ENCODE measurements at regions not wholly inside any gene's neighbourhood (a gene's known extent, or its start where the extent isn't known, plus 50 kb on each side); places are given as distances from the start of the nearest gene placed in this dataset.
A peak's percentile ranks its signal among the peaks of the same experiment; 100 is the strongest.
"Not testable (repeated sequence)": the region's sequence is repeated elsewhere in the genome, so short reads cannot be mapped to it uniquely, and the experiment has no call there.

DNA sequence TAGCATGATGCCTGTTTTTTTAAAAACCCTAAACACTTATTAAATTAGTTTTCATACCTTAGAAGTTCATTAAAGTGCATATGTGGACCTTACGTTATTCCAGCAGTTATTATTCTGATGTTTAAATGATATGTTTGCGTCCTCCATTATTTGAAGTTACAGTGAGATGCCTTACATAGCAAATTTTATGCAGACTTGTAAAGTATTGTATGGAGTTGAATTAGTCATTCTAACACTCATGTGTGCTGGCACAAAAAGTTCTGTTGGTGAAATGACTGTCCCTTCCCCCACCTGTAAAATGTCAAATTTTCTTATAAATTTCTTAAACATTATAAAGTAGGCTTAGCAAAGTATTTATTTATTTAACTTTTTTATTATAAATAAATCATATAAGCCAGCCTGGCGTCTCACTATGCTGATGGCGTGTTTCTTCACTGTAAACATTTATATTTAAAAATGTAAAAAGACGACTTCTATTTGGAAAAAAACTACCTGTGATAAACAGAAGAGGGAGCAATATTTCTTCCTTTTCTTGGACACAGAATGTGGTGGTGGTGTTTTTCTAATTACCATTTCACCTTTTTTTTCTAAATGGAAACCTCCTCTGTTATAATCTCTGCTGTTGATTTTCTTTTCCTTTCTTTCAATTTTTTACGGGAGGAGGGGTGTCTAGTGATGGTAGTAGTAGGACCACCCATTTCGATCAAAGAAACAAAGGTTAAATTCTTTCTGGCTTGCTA is 155.4 kb downstream of the RFPL4B start:
- peak in 1 of 2 experiments; percentile 92 for DNase-seq (ENCODE audit: low read depth in 1 of 2, low spot score in 2 of 2)
- peaks cover 24% of the 10 kb centered on the region for H3K4me1 ChIP-seq (replicated peaks)
- H3K27ac ChIP-seq, result peak overlapping the region; percentile 82
- H3K9me3 ChIP-seq (replicated peaks), result no peaks in the 10 kb centered on the region
- no peaks in the 10 kb centered on the region for H3K36me3 ChIP-seq
- H3K27me3 ChIP-seq (replicated peaks), result no peaks in the 10 kb centered on the region
- H3K4me3 ChIP-seq, result no peak overlapping the region

DNA sequence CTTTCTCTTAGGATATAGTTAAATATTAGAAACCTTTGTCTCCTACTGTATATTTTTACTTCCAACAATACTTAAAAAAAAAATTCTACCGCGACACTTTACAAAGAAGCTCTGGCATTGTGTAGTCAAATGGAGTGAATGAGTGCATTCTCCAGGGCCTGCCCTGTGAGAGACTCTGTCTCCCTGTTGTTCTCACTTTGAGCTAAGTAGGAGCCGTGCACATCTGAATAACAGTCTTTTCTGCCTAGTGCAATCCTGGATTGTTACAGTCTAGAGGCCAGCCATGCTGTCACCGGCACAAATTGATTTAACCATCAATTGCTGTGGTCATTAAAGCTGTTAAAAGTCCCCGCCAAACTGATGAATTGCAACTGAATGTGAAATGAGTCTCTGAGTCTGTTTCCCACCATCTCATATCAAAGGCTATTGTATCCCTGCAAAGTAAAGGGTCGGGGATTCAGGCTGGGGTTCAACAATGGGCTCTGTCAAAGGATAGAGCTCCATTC is 156.0 kb downstream of the RFPL4B start:
- peaks cover 24% of the 10 kb centered on the region for H3K4me1 ChIP-seq (replicated peaks)
- H3K4me3 ChIP-seq, result no peak overlapping the region
- no peaks in the 10 kb centered on the region for H3K36me3 ChIP-seq
- peak overlapping the region; percentile 82 for H3K27ac ChIP-seq
- peak in 1 of 2 experiments; percentile 48 for DNase-seq (ENCODE audit: low read depth in 1 of 2, low spot score in 2 of 2)
- no peaks in the 10 kb centered on the region for H3K27me3 ChIP-seq (replicated peaks)
- no peaks in the 10 kb centered on the region for H3K9me3 ChIP-seq (replicated peaks)

DNA sequence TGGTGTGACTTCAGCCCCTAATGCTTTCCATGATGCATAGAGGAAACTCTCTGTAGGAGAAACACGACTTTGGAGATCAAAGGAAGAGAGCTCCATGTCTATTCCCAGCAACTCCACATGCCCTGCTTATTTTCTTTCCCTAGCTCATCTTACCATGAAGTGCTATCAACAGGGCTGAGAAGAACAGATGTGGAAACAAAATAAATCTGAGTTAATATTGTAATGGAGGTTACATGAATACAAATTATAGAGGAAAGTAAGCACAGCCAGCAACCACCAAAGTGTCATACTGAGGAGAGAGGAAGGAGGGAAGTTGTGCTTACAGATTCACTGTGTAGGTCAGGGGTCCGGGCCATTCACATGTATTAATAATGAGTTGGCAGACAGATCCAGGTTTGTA is 157.5 kb downstream of the RFPL4B start:
- H3K27me3 ChIP-seq (replicated peaks), result no peaks in the 10 kb centered on the region
- no peak overlapping the region; the same call in 1 of the 2 replicates for H3K27ac ChIP-seq
- peaks cover 24% of the 10 kb centered on the region for H3K4me1 ChIP-seq (replicated peaks)
- DNase-seq (ENCODE audit: low read depth in 1 of 2, low spot score in 2 of 2), result no peak
- H3K9me3 ChIP-seq (replicated peaks), result no peaks in the 10 kb centered on the region
- H3K4me3 ChIP-seq, result no peak overlapping the region
- no peaks in the 10 kb centered on the region for H3K36me3 ChIP-seq

DNA sequence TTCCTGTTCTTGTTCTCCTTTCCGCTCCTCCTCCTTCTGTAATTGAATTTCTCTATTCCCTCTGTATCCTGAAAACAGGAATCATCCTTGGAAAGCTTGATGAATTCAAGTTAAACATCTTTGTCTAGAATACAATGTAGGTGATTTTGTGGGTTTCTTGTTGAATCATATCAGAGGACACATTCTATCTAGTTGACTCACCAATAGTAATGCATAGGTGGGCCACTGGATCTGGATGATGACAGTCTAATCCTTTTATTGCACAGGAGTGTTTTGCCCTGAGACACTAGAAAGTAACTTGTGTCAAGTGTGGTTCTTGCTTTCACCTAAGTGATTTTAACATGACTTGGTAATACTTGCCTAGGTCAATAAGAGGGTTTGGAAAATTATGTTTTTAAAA is 164.3 kb downstream of the RFPL4B start:
- Histone ChIP-seq H3K4me3 (no peak overlapping the region), H3K9me3 (replicated peaks) (no peaks in the 10 kb centered on the region), H3K4me1 (replicated peaks) (no peaks in the 10 kb centered on the region), H3K36me3 (no peaks in the 10 kb centered on the region), H3K27me3 (replicated peaks) (no peaks in the 10 kb centered on the region), H3K27ac (no peak overlapping the region)
- no peak for DNase-seq (ENCODE audit: low read depth in 1 of 2, low spot score in 2 of 2)

DNA sequence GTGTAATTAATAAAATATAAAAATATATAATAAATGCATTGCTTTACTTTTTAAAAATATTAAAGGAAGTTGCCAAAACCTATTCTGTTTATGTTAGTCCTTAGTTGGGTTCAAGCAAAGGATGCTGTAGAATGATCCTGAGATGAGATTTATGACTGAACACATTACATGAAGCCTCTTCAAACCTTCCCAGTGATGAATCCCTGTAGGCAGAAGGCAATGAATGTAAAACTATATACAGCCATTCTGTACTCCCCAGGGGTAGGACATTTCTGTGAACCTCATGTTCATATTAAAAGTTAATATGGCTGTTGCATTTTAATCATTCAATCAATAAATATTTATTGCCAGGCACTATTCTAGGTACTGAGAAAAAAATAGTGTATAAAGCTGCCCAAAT is 166.0 kb downstream of the RFPL4B start:
- no peak overlapping the region for H3K27ac ChIP-seq
- no peaks in the 10 kb centered on the region for H3K36me3 ChIP-seq
- no peaks in the 10 kb centered on the region for H3K27me3 ChIP-seq (replicated peaks)
- no peak for DNase-seq (ENCODE audit: low read depth in 1 of 2, low spot score in 2 of 2)
- H3K9me3 ChIP-seq (replicated peaks), result no peaks in the 10 kb centered on the region
- no peaks in the 10 kb centered on the region for H3K4me1 ChIP-seq (replicated peaks)
- H3K4me3 ChIP-seq, result no peak overlapping the region

DNA sequence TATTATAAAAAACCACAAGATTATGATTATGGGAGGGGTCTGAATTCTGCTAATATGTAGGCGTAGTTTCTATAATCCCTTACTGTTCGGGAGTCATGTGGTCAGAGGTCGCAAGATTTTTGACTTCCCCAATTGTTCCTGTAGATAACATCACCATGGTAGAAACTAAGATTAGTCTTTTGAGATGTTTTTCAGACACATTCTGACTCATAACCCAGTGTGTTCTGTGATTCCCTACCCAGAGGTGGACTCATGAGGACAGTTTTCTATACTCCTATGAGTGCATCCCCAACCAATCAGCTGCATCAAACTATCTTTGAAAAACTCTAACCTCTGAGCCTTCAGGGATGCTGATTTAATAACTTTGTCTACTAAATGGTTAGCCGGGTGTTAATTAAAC is 175.5 kb downstream of the RFPL4B start:
- Histone ChIP-seq H3K27ac (no peak overlapping the region), H3K4me1 (replicated peaks) (no peaks in the 10 kb centered on the region), H3K9me3 (replicated peaks) (no peaks in the 10 kb centered on the region), H3K36me3 (no peaks in the 10 kb centered on the region), H3K27me3 (replicated peaks) (no peaks in the 10 kb centered on the region), H3K4me3 (no peak overlapping the region)
- DNase-seq (ENCODE audit: low read depth in 1 of 2, low spot score in 2 of 2), result no peak

DNA sequence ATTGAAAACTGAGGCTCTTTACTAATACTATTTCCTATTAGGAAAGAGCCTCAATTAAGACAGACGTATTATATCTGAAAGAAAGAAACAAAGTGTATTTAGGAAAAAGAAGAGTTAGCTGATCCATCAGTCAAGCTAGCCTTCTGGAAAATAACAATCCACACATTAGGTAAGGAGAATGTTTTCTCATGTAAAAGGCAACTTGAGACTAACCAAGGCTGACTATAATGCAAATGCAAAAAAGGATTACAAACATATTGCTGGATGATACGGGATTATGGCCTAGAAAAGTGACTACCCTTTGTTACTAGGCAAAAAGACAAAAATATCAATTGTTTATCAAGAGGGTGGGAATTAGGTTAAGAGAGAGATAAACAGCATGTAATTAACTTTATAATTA is 176.9 kb downstream of the RFPL4B start:
- Histone ChIP-seq H3K27ac (no peak overlapping the region), H3K4me3 (no peak overlapping the region), H3K36me3 (no peaks in the 10 kb centered on the region), H3K9me3 (replicated peaks) (no peaks in the 10 kb centered on the region), H3K4me1 (replicated peaks) (no peaks in the 10 kb centered on the region), H3K27me3 (replicated peaks) (no peaks in the 10 kb centered on the region)
- no peak for DNase-seq (ENCODE audit: low read depth in 1 of 2, low spot score in 2 of 2)

DNA sequence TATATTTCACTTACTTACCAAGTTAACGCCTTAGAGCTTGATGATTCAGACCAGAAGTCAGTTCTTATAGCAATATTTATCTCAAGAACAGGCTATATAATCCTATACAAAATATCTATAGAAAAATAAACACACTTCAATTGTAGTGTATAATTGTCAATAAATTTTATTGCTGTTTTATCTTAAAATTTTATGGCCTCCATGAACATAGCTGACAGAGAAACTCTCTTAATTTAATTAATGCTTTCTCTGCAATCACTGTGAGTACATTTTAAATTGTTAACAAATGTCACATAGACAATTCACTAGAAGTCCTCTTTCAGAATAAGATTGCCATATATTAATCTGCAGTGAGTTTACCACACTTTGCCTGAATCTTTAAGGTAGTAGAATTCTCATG is 178.6 kb downstream of the RFPL4B start:
- H3K4me1 ChIP-seq (replicated peaks), result no peaks in the 10 kb centered on the region
- H3K27ac ChIP-seq, result no peak overlapping the region
- H3K36me3 ChIP-seq, result no peaks in the 10 kb centered on the region
- H3K4me3 ChIP-seq, result no peak overlapping the region
- H3K27me3 ChIP-seq (replicated peaks), result no peaks in the 10 kb centered on the region
- no peak for DNase-seq (ENCODE audit: low read depth in 1 of 2, low spot score in 2 of 2)
- no peaks in the 10 kb centered on the region for H3K9me3 ChIP-seq (replicated peaks)

DNA sequence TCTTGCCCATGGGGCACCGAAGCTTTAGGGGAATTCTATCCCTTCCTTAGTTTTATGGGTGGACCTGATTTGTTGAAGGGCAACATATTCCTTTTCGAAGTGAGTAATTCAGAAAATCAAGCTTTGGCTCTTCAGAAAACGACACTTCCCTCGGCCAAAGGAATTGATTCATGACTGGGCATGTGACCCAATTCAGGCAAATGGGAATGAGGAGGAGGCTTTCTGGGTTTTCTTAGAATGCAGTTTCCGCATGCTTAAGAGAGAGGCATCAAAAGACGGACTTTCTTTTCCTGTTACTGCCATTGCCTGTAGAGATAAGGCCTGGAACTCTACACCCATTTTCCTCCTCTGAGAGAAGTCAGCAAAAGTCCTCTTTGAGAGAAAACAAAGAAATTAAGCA is 179.5 kb downstream of the RFPL4B start:
- DNase-seq (ENCODE audit: low read depth in 1 of 2, low spot score in 2 of 2), result no peak
- Histone ChIP-seq H3K27ac (no peak overlapping the region), H3K27me3 (replicated peaks) (no peaks in the 10 kb centered on the region), H3K36me3 (no peaks in the 10 kb centered on the region), H3K9me3 (replicated peaks) (no peaks in the 10 kb centered on the region), H3K4me1 (replicated peaks) (no peaks in the 10 kb centered on the region), H3K4me3 (no peak overlapping the region)

DNA sequence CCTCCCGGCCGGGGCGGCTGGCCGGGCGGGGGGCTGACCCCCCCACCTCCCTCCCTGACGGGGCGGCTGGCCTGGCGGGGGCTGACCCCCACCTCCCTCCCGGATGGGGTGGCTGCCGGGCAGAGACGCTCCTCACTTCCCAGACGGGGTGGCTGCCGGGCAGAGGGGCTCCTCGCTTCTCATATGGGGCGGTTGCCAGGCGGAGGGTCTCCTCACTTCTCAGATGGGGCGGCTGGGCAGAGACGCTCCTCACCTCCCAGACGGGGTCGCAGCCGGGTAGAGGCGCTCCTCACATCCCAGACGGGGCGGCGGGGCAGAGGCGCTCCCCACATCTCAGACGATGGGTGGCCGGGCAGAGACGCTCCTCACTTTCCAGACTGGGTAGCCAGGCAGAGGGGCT is 181.2 kb downstream of the RFPL4B start:
- DNase-seq (ENCODE audit: low read depth in 1 of 2, low spot score in 2 of 2); H3K9me3 ChIP-seq (replicated peaks); H3K36me3 ChIP-seq; H3K27ac ChIP-seq; H3K4me3 ChIP-seq; H3K27me3 ChIP-seq (replicated peaks); H3K4me1 ChIP-seq (replicated peaks): not testable (repeated sequence)

DNA sequence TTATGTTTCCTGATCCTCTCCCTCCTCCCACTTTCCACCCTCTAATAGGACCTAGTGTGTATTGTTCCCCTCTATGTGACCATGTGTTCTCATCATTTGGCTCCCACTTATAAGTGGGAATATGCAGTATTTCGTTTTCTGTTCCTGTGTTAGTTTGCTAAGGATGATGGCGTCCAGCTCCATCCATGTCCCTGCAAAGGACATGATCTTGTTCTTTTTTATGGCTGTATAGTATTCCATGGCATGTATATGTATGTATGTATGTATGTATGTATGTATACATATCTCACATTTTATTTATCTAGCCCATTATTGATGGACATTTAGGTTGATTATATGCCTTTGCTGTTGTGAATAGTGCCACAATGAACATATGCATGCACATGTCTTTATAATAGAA is 188.7 kb downstream of the RFPL4B start:
- Histone ChIP-seq H3K27me3 (replicated peaks) (no peaks in the 10 kb centered on the region), H3K27ac (no peak overlapping the region), H3K36me3 (no peaks in the 10 kb centered on the region), H3K4me1 (replicated peaks) (no peaks in the 10 kb centered on the region), H3K4me3 (no peak overlapping the region), H3K9me3 (replicated peaks) (peaks cover 4% of the 10 kb centered on the region)
- DNase-seq (ENCODE audit: low read depth in 1 of 2, low spot score in 2 of 2), result no peak

DNA sequence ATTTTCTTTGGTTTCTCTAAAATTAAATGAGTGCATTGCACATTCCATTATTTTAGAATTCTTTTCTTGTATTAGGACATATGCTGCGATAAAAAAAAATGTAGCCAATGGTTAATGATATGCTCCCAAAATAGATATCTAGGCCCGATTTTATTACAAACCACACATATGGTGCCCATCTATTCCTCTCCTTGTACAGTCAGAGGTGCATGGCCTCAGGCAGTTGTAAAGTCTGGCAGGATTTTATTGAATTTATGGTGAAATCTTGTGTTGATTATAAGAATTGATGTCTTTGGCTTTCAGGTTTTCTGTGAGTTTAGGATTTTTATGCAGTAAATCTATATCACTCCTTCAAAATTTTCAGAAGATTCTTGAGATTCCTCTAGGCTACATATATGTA is 192.2 kb downstream of the RFPL4B start:
- Histone ChIP-seq H3K27ac (no peak overlapping the region), H3K36me3 (no peaks in the 10 kb centered on the region), H3K27me3 (replicated peaks) (no peaks in the 10 kb centered on the region), H3K4me1 (replicated peaks) (no peaks in the 10 kb centered on the region), H3K9me3 (replicated peaks) (peaks cover 4% of the 10 kb centered on the region), H3K4me3 (no peak overlapping the region)
- no peak for DNase-seq (ENCODE audit: low read depth in 1 of 2, low spot score in 2 of 2)

DNA sequence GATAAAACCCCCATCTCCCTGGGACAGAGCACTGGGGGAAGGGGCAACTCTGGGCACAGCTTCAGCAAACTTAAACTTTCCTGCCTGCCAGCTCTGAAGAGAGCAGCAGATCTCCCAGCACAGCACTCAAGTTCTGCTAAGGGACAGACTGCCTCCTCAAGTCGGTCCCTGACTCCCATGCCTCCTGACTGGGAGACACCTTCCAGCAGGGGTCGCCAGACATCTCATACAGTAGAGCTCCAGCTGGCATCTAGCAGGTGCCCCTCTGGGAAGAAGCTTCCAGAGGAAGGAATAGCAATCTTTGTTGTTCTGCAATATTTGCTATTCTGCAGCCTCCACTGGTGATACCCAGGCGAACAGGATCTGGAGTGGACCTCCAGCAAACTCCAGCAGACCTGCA is 194.7 kb downstream of the RFPL4B start:
- not testable (repeated sequence) for H3K36me3 ChIP-seq; H3K9me3 ChIP-seq (replicated peaks); H3K27ac ChIP-seq; H3K4me3 ChIP-seq; H3K4me1 ChIP-seq (replicated peaks); DNase-seq (ENCODE audit: low read depth in 1 of 2, low spot score in 2 of 2); H3K27me3 ChIP-seq (replicated peaks)

DNA sequence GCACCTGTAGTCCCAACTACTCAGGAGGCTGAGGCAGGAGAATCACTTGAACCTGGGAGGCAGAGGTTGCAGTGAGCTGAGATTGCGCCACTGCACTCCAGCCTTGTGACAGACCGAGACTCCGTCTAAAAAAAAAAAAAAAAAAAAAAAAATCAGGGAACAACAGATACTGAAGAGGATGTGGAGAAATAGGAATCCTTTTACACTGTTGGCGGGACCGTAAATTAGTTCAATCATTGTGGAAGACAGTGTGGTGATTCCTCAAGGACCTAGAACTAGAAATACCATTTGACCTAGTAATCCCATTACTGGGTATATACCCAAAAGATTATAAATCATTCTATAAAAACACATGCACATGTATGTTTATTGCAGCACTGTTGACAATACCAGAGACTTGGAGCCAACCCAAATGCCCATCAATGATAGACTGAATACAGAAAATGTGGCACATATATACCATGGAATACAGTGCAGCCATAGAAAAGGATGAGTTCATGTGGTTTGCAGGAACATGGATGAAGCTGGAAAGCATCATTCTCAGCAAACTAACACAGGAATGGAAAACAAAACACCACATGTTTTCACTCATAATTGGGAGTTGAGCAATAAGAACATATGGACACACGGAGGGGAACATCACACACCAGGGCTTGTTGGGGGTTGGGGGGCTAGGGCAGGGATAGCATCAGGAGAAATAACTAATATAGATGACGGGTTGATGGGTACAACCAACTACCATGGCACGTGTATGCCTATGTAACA is 200.4 kb downstream of the RFPL4B start:
- H3K36me3 ChIP-seq; H3K27ac ChIP-seq; DNase-seq (ENCODE audit: low read depth in 1 of 2, low spot score in 2 of 2); H3K9me3 ChIP-seq (replicated peaks); H3K4me3 ChIP-seq; H3K4me1 ChIP-seq (replicated peaks); H3K27me3 ChIP-seq (replicated peaks): not testable (repeated sequence)

All from SJSA1 (cell line).